GM18499 (cell line): ENCODE measurements at regions not wholly inside any gene's neighbourhood (a gene's known extent, or its start where the extent isn't known, plus 50 kb on each side); places are given as distances from the start of the nearest gene placed in this dataset.
"Not testable (repeated sequence)": the region's sequence is repeated elsewhere in the genome, so short reads cannot be mapped to it uniquely, and the experiment has no call there.

Experiments
- ATAC-seq: cut with Tn5 transposase; IDR thresholded peaks from one replicate; pipeline ENCODE4 v1.9.1; 2021; ENCODE audit warnings: moderate number of reproducible peaks; ENCODE audit not compliant: insufficient read depth, unreplicated experiment

DNA sequence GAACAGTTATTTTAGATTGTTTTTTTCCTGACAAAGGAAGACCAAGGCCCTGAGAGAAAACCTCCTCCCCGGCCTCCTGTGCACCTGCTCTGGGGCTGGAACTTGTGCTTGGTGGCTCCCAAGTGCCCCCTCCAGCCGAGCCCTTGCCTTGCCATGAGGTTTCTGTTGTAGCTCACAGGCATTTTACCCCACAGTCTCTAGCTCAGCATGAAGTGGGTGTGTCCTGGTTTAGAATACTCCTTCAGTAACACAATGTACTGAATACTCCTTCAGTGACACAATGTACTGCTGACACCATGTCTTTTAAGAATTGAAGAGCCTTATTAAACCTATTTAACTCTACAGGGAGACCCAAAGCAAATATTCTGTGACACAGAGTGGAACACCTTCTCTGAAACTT, 116.1 kb downstream of the OR4M2 start:
- not testable (repeated sequence) for ATAC-seq

- ATAC-seq, result not testable (repeated sequence)
Observed at GRCh38 chr15:22200417-22200816, 120.1 kb downstream of the OR4M2 start.

DNA sequence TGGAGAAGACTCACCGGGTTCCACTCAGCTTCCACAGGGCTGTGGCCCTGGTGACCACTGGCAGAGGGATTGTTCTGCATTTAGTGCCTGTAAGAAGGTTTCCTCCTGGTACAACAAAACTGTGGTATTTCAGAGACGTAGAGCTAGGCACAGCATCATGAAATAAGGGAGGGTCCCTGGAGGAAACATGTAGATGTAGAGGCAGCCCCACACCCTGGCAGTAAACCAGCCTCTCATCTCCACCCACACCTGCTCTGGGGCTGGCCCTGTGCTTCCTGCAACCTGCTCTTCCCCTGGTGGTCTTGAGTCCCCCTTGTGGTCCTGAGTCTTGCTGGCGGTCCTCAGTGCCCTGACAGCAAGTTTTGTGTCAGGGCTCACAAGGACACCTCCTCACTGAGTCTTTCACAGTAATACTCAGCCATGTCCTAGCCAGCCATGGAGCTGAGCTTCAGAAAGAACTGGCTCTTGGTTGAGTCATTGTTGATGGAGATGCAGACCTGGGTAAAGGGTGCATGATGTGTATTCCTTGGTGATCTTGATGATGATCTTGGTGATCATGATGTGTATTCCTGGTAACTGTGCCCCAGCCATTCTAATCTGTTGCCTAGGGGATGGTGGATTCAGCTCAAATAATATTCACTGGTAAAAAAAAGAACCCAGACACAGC, 121.8 kb downstream of the OR4M2 start:
- ATAC-seq, result not testable (repeated sequence)

DNA sequence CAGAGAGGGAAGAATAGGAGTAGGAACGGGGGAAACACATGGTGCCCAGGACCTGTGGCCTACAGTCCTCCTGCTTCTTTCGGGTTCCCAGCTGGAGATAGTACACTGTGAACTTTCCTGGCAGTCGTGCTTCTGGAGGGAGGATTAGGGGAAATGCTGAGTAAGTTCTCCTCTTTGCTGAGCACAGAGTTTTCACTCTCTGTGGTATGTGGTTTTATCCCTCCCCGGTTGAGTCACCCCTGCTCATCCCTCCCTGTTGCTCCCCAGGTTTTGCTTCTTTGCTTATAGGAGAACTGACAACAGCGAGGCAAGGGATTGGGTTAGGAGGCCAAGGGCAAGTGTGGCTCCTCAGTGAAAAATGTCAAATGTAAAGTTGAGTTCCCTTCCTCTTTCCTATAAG, 122.9 kb downstream of the OR4M2 start:
- not testable (repeated sequence) for ATAC-seq

DNA sequence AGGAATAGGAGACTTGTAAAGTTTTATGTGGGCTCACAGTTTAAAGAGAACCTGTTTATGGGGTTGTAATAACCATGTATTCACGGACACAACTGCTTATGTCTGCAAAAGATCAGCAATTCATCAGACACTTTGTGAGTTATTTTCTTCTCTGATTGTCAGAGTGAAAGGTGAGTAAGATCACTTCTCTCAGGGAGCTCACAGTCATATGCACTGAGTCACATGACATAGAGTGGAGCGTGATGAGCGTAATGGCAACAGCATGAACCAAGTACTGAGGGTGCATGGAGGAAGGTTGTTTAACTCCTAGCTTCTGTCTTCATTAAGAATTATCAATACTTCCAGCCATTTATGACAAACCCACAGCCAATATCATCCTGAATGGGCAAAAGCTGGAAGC, 128.8 kb downstream of the OR4M2 start:
- ATAC-seq, result not testable (repeated sequence)

- ATAC-seq, result not testable (repeated sequence)
Observed at GRCh38 chr15:22222596-22222995, 142.3 kb downstream of the OR4M2 start.

GRCh38 chr15:22224241-22224671, 143.9 kb downstream of the OR4M2 start:
- no peak for ATAC-seq

DNA sequence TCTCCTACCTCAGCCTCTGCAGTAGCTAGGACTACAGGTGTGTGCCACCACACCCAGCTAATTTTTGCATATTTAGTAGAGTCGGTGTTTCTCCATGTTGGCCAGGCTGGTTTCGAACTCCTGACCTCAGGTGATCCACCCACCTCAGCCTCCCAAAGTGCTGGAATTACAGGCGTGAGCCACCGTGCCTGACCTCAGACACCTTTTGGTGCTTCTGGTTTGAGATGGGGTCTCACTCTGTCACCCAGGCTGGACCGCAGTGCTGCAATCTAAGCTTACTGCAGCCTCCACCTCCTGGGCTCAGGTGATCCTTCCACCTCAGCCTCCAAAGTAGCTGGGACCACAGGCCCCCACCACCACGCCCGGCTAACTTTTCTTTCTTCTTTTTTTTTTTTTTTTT, 144.6 kb downstream of the OR4M2 start:
- ATAC-seq, result not testable (repeated sequence)

DNA sequence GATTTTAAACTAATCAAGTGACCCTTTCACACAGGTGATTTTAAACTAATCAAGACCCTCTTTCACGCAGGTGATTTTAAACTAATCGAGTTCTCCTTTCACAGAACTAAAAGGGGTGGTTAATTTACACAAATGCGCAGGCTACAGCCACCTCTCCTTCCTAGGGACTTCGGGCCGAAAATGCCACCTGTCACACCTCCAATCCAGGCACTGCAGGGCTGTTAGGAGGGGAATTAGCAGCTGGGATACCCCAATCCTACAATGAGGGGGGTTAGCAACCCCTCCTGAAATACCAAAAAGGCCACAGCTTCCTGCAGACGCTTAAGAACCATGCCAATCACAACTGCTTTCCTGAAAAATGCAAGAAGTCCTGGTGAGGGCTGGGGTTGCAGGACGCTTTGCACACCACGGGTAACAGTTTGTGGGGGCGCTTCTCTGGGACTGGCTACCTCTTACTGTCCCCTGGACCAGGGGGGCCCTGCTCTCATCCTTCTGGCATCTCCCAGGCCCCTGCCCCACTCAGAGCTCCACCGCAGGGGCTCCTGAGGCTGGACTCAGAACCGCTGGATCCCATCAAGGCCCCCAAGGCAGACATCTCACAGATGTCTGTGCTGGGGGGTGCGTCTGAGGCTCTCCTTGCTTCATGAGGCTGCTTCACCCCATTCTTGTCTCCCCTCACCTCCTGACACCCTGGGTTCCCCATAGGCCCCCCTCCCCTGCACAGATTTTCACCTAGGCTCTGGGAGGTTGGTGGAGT, 145.9 kb downstream of the OR4M2 start:
- ATAC-seq, result no peak

DNA sequence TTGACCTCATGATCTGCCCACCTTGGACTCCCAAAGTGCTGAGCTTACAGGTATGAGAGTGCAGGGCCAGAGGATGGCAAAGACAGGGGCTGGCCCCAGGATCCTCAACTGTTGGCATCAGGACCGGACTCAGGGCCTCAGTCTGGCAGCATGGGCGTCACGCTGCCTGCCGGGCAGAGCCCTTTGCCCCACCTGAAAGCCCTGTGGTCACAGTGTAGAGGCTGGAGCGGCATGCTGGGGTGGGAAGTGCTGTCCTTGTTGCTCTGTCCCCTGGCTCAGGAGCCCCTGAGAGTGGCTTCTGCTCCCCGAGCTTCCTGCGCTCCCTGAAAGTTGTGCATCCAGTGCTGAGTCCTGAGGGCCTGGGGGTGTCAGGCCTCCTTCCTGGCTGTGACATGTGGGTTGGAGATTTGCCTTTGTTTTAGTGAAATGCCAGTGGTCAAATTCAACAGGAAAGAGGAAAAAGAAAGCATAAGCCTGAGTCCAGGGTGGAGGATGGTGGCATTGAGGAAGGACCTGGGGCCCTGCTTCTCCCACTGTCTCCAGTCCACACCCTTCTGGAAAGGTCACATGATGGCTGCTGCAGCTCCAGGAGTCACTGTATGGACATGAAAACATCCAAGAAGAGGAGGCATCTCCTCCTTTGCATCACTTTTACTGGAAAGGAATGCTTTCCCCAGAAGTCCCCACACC, 147.2 kb downstream of the OR4M2 start:
- ATAC-seq, result no peak

DNA sequence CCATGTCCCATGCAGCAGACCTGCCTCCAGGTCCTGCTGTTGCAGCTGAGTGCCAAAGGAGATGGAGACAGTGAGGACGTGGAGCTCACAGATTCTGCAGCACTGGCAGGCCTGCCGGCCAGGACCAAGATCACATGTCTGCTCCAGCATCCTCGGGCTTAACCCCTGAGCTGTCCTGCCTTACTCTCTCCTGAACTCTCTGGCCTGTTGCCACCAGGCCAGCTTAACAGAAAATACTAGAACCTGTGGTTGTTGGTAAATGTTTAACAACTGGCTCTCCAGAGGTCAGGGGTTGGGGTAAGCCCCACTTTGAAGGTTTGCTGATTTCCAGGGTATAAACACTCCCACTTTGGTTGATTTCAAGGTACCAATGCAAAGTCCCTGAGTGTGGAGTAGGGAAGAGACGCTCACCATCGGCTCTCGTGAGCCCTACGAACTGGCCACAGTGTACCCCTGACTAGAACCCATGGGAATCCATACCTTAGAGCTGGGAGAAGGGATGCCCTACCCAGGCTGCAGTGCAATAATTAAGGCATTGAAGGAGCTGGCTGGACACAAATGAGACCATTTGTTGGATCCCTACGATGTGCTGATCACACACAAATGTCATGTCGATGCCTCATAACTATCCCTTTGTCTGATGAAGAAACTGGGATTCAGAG, 147.9 kb downstream of the OR4M2 start:
- ATAC-seq, result no peak

GRCh38 chr15:22229990-22230819, 149.9 kb downstream of the OR4M2 start:
- ATAC-seq, result no peak

DNA sequence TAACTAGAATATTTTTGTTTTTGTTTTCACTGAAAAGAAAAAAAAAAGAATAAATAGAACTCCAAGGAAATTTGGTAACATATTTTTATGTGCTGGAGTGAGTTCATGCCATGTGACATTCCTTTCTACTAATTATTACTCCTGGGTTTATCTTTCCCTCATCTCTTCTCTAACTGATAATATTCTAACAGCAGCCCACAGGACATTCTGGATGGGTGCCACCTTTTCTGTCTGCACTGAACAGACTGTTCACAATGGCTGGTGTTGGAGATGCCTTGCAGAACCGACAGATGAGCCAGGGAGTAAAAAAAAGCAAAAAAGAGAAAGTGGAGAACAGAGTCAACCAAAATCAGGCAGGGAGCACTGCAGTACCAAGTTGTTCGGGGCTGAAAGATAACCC, 151.3 kb downstream of the OR4M2 start:
- ATAC-seq, result no peak

- no peak for ATAC-seq
Observed at GRCh38 chr15:22232675-22233074, 152.3 kb downstream of the OR4M2 start.

GRCh38 chr15:22235261-22235930, 155.1 kb downstream of the OR4M2 start:
- not testable (repeated sequence) for ATAC-seq

GRCh38 chr15:22236469-22236868, 156.1 kb downstream of the OR4M2 start:
- ATAC-seq, result no peak

DNA sequence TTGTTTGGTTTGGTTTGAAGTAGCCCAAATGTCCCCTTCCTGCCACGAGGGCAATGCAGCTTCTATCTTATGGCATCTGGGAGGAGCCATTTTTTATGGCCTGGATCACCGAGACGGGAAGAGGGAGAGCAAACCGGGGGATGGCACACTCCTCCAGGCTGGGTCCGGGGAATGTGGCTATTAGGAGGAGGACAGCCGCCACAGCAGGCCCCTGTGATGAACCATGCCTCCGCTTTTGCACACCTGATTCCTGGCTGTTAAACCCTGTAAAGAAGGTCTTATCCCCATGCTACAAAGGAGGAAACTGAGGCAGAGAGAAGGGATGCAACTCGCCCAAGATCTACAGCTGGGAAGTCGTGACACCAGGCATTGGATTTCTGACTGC, 157.6 kb downstream of the OR4M2 start:
- no peak for ATAC-seq

DNA sequence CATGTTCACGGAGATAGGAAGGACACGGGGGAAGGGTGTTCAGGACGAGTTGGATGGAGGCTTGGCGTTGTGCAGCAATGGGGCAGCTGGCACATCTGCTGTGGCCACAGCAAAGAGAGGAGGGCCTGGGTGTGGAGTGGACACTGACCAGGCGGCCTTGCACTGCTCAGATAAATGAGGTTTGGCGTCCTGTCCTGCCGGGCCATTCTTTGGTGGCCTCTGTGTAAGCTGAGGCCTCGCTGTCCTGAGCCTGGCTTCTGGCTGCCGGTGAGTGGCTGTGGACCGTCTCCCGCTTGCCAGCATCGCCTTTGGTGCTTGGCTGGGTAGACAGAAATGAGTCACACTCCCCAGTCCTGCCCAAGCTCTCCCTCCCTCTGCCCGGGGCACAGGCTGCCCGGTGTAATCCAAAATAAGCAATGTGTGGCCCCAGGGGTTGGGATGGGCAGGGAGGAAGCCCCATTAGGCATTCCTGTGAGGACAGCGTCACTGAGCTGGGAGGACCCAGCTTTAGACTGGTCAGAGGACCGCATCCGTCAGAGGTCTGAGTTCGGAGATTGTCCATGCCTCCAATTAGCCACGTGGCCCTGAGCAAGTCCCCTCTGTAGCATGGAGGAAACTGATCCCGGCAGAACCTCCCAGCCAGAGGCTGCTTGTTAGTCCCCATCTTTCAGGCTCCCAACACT, 158.1 kb downstream of the OR4M2 start:
- not testable (repeated sequence) for ATAC-seq
